NCI-H1417 treated with DMSO at 0.1 percent for 48 hours (cell line): ENCODE measurements at regions not wholly inside any gene's neighbourhood (a gene's known extent, or its start where the extent isn't known, plus 50 kb on each side); places are given as distances from the start of the nearest gene placed in this dataset.
"Not testable (repeated sequence)": the region's sequence is repeated elsewhere in the genome, so short reads cannot be mapped to it uniquely, and the experiment has no call there.

ENCODE experiments used
- DNase-seq: peaks from one replicate; lab custom pipeline; 2025; lab: John Stamatoyannopoulos, UW

DNA sequence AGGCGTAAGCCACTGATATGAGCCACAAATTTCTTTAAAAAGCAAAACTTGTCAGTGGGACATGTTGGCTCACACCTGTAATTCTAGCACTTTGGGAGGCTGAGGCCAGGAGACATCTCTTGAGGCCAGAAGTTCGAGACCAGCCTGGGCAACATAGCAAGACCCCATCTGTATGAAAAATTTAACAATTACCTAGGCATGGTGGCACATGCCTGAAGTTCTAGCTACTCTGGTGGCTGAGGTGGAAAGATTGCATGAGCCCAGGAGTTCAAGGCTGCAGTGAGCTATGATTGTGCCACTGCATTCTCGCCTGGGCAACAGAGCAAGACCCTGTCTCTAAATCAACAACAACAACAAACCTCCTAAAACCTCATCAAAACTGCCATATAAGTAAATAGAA is 147.6 kb upstream of the BARHL2 start:
- DNase-seq = no peak

DNA sequence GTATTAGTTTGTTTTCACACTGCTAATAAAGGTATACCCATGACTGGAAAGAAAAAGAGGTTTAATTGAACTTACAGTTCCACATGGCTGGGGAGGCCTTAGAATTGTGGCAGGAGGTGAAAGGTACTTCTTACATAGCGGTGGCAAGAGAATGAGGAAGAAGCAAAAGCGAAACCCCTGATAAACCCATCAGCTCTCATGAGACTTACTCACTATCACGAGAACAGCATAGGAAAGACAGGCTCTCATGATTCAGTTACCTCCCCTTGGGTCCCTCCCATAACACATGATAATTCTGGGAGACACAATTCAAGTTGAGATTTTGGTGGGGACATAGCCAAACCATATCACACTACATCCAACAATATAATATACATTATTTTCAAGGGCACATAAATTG is 145.7 kb upstream of the BARHL2 start:
- DNase-seq = no peak

DNA sequence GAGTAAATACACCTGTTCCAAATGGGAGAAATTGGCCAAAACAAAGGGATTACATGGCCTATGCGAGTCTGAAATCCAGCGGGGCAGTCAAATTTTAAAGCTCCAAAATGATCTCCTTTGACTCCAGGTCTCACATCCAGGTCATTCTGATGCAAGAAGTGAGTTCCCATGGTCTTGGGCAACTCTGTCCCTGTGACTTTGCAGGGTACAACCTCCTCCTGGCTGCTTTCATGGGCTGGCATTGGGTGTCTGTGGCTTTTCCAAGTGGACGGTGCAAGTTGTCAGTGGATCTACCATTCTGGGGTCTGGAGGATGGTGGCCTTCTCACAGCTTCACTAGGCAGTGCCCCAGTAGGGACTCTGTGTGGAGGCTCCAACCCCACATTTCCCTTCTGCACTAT is 144.3 kb upstream of the BARHL2 start:
- not testable (repeated sequence) for DNase-seq

DNA sequence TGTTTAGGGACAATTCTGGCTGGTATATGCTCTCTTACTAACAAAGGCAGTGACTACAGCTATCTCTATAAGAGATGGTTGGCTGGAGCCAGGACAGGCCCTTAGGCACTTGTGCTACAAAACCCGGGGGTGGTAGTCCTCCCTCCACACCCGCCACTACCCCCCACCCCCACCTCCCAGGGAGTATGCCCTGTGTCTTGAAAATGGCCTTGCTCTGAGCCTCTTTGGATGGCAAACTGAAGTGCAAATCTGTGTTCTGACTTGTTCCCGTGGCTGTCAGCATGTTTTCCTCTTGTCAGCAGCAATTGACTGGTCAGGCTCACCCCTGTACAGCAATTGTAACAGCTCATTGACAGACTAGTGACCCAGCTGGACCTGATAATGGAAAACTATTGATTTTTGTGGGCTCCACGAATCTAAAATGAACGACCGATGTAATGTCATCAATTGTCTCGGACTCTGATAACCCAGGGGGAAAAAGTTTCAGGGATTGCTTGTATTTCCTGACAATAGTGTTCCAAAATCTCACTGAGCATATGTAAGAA is 139.4 kb upstream of the BARHL2 start:
- no peak for DNase-seq

DNA sequence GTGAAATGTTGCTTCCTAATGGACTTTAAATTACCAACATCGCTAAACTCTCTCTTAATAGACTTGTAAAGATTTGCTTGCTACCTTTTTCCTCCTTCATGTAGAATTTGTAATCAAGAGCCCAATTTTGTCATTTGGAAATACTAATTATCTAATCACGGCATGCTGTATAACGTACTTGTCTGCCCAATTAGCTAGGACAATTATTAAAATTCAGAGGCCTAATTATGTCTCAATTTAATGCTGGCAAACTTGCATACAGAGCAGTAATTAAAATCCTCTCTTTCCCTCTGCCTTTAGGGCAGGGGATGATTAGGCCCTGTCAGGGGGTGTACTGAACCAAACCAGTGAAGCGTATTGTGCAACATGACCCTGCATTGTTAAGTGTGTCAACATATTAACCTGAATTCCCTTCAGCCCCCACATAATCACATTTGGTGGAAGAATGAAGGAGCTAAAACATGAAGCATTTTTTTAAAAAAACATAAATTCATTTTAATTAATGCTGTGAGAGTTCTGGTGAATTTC is 137.4 kb upstream of the BARHL2 start:
- DNase-seq = peak; percentile 25

DNA sequence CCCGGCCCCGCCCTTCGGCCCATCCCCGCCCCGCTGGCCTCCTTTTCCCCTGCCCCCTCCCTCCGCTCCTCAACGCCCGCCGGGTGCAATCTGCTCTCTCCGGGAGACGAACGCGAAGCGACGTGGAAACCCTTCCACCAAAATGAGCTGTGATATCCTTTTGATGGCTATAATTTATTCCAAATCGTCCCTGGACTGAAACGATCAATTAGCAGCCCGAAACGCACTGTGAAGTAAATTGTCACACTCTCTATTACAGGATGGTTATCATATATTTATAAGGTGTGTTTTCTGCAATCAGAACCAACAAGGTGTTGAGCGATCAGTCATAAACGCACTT is 134.6 kb upstream of the BARHL2 start:
- DNase-seq = no peak

DNA sequence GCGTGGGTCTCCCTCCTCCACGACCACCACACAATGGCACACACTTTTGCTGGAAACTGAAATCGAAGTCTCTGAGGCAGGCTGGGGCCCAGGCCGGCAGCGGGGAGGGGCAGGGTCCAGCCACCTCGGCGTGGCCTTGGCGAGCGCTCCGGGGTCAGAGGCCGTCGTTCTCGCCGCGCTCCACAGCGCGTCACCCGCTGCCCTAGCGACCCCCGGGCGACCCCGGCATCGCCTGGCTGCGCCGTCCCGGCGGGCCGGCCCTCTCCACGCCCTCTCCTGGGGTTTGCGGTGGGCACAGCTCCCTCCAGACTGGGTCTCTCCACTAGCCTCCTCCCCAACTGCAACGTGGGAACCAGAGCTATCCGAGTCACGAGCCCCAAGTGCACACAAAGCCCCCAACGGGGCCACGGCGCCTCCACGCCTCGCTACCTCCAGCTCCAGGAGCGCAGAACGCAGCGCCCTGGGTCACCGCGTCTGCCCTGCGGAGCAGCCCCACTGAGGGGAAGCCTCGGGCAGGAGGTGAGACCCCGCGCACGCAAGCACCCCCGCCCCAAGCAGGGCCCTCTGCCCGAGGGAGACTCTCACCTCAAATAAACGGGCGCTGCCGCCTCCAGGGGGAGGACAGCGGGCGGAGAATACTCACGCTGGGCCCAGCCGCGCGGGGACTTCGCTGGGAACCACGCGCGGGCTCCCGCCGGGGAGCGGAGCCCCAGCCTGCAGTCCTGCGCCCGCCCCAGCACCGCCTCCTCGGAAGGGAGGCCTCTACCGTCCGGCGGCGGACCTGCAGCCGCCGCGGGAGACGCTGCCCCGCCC is 134.0 kb upstream of the BARHL2 start:
- no peak for DNase-seq

DNA sequence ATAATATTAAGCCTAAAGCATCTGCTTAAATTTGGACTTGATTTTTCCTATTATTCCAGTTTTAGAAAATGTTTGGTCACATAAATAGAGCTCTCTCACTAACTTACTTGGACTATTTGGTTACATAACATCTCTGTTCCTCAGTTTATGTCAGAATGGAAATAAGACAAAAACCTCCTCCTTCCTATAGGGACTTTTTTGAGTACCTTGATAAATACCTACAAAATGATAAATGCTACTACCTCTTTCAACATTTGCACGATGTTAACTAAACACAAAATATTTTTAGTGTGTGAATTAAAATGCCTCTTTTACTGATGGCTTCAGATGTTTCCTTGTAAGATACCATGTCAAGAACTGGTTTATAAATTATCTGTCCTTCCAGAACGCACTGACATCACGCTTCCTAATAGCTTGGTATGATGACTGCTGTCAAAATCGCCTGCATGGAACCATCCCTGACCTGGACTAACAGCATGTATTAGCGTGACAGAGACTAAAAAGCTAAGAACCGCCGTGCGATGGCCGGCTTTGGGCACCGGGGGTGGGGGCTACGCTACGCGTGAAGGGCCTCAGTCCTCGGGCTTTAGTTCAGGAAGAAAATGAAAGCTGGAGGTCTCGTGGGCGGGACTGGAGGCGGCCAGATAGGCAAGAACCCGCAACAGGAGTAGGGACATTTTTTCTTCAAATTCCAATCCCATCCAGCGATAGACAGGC is 133.2 kb upstream of the BARHL2 start:
- no peak for DNase-seq

DNA sequence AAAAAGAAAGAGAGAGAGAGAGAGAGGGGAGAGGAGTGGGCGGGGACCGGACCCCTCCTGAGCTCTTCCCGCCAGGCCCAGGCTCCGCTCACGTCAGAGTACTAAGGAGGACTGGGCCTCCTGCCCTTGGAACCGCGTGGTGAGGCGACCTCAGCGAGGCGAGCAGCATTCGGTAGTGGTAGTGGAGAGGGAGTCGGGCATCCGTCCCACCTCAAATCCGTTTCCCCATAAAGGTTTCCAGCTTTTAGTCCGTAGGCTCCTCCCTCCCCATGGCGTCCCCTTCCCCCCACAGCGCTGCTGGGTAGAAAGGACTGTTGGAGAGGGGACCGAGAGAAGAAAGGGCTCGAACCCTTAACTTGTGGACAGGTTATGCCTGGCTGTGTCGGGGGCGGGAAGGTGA is 124.4 kb upstream of the BARHL2 start:
- no peak for DNase-seq

DNA sequence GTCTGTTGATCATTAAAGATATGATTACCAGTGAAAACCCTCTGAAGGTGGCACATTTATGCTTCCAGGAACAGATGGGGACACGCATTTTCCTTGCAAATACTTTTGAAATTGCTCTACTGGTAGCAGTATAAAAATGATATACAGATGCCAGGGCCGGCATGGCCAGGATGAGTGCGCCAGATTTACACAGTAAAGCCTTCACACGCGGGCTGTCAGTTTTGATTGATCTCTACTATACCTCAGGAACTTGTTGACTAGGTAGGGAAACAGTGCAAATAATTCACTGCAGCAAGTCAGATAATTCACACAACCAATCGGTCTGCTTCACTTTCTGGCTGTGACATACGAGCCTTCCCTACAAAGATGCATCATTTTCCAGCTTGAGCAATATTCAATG is 123.2 kb upstream of the BARHL2 start:
- no peak for DNase-seq

DNA sequence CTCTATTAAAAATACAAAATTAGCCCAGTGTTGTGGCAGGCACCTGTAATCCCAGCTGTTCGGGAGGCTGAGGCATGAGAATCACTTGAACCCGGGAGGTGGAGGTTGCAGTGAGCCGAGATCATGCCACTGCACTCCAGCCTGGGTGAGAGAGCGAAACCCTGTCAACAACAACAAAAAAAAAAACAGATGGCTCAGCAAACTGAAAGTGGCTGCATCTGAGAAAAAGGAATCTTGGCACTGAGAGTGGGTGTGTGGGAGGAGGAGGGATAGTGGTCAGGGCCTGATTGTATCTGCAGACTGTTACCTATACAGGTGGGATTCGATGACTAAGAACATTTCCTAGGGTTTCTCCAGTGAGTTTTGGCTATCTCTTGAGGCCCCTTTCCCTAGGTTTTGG is 122.2 kb upstream of the BARHL2 start:
- no peak for DNase-seq

DNA sequence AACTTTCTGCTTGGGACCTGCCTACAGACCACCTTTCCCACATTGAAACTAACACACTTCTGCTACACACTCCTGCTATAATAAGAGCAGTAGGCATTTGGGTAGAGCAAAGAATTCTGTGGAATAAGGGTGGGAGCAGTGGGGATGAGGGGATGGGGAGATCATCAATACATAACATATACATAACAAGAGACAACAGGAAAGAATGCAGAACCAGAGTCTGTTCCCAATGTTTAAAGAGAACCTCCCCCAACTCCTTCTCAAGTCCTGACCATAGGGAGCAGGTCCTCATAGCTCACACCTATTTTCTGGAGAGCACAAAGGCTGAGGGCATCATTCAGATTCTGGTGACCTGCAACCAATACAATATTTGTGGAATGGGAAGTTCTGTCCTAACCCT is 121.6 kb upstream of the BARHL2 start:
- DNase-seq = no peak

DNA sequence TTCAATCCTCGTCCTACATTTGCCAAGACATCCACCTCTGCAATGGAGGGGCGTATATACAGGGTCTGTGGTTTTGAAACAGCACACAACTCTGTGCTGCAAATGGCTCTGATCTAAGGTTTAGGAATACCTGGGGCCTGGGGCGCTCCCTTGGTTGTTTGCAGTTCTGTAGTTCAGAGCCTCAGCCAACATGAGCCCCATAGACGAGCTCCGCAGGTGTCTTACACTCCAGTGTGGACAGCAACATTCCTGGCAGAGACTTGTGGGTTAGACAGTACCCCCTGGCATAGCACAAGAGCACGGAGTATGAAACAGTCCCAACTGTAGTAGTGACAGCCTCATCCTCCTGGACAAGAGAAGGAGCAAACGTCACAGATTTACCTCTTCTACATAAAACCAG is 120.3 kb upstream of the BARHL2 start:
- no peak for DNase-seq

DNA sequence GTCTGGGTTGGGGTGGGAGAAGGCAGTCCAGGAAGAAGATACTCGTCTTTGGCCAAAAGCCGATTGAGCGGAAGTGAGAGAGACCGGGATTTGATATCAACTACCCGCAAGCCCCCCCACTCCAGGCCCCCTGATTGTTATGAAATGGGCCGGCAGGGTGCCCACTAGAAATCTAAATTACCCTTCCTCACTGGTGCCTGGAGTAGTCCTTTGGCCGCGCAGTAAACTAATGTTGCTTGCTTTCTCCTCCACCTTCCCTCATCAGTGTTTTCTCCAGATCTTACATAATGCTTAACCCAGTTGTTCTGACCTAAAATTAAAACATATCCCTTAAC is 119.2 kb upstream of the BARHL2 start:
- no peak for DNase-seq

DNA sequence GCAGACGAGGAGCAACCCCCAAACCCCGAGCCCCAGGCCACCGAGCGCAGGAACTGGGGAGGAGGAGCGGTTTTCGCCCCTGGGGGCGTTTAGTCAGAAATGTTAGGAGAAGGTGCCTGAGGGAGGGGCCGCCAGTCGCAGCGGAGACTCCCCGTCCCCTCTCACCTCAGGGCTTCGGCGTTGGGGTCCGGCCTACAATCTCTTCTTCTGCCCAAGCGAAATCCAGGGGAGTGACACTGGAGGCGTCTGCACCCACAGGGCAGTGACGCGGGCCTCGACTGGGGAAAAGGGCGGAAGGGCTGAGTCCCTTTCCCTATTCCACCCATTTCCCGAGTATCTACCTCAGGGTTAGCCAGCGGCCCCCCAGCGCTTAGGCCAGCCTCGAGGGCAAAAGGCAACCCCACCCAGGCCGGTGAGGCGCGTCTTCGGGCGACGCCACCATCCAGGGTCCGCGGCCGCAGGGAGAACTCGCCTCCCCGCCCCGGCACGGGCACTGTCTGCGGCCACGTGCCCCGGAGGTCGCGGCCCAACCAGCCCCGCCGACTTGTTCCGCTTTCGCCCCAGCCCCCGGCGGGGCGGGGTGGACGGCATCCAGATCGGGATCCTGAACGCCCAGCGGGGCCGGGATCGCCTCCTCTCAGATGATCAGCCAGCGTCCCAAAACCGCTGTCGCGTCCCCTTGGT is 118.7 kb upstream of the BARHL2 start:
- DNase-seq = no peak

DNA sequence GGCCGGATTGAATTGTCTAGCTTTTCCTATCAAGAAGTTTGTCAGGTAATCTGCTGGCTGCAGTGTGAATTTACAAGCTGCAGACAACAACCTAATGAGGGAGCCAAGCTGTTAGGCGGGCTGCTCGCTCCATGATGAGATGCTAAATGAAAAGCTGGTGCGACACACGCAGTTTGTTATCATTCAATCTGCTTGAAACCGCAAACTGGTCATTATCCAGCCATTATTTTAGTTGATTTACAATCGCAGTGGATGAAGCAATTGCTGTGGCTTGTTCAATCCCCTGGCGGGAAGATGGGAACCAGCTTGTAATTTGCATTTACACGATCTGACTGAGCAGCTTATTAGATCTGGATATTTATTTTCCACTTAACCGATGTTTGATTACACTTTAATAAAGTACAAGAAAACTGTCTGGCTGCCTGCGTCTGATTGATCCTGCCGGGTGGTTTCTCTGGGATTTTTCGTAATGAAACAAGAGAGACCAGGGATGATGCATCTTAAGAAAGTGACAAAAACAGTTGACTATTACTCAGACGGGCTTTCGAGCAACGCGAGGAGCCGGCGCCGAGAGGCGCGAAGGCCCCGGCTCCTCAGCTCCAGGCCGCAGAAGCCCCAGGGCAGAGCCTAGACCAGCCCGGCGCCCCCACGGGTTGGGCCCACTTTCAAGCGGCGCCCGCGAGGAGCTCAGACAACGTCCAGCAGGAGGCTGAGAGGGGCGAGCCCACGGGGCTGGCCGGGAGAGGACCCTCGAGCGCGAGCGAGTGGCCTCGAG is 118.0 kb upstream of the BARHL2 start:
- peak; percentile 78 for DNase-seq

DNA sequence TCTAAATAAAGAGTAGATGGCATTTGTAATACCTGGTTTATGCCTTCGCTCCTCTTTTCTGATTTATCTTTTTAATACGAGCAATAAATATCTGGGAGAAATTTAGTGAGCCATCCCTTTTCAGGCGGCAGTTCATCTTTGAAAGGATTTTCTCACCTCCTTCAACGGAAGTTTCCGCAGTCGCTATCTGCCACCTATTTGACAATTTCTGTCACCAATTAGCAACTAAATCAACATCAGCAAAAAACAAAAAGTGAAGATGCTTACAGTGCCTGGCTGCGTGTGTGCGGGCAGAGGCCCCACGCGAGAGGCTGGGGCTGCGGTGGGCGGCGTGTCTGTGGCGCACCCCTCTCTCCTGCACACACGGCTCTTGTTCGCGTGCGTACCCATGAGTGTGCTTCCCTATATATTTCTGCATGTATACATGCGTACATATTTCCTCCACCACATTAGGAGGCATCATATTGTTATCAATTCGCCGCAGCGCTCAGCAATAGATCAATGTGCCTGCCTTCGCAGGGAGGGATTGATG is 117.3 kb upstream of the BARHL2 start:
- DNase-seq = no peak

DNA sequence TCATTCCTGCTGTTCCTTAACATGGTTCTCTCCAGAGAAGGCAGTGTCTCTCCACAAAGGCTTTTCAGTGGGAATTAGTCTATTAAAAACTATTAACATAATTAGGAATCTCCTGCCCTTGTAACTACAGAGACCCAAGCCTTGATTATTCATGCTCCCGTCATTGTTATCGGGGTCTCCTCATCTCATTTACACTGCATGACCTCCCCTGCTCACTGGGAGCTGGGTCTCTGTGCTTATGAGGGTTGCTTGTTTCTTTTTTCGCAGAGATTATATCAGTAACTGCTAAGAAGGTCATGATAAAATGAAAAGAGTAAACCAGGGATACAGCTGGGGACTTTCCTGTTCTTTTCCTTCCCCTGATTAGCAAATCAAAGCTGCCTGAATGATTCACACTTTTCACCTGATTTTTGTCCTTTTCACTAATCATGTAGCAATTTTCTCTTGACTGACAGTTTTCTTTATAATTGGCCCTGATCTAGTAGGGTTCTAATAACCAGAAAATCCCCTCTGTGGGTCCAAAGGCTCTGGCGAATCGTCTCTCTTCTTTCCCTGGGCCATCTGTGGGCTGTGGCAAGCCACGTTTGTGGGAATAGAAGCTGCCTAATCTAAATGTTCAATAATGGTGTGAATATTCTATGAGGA is 116.5 kb upstream of the BARHL2 start:
- DNase-seq = no peak

DNA sequence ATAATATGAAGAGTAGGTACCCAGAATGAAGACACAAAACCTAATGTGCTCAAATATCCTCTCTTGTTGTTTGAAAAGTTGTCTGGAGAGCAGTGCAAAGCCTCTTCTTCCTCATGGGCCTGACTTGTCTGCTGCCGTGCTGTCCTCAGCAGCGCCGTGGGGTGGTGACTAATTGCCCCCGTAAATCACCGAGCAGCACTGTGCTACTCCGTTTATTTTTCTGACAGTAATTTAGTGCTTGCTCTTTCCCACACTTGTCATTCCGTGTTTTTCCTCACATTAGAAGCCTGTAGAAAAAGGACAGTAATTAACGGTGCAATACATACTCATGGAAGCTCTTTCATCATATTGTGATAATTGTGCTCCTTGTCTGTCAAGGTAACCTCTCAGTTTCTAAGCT is 114.8 kb upstream of the BARHL2 start:
- peak; percentile 87 for DNase-seq

DNA sequence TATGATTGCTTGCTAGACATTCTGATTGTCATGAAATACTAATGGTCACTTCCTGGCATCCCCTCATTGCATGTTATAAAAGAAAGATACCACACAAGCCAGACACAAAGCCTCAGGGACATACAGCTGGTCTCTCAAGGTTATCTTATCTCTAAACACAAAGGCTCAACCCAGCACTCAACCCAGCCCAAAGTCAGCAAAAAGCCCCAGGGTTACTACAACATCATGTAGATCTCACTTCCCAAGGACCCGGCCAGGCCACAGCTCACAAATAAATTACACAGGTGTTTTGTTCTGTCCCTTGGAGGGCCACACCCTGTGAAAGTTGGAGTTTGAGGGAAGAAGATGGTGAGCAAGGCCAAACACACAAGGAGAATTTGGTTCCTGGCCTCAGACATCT is 109.7 kb upstream of the BARHL2 start:
- no peak for DNase-seq

DNA sequence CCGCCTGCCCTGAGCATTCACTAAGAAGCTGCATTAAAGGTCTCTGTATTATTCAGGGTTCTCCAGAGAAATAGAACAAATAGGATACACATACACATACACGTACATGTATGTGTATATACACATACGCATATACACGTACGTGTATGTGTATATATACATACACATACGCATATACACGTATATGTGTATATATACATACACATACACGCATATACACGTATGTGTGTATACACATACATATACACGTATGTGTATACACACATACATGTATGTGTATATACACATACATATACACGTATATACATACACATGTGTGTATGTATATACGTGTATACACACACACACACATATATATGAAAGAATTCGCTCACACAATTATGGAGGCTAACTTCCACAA is 108.9 kb upstream of the BARHL2 start:
- DNase-seq = no peak
